OCI-LY7 (cell line): ENCODE measurements at regions not wholly inside any gene's neighbourhood (a gene's known extent, or its start where the extent isn't known, plus 50 kb on each side); places are given as distances from the start of the nearest gene placed in this dataset.
"Not testable (repeated sequence)": the region's sequence is repeated elsewhere in the genome, so short reads cannot be mapped to it uniquely, and the experiment has no call there.

Source experiments
- BruUV-seq: library from RNA; stranded (reverse); fragments of 400-500 nt; replicated peaks from 2 replicates; lab custom pipeline; 2021; lab: Mats Ljungman, UMichigan
- CTCF ChIA-PET: fragments of 300-600 bp; sonication (Branson Sonifier 250); formaldehyde crosslinking; loops from one replicate; lab custom pipeline; 2022; ENCODE audit warnings: antibody characterized with exemption; ENCODE audit not compliant: unreplicated experiment; lab: Charles Lee
- POLR2A ChIA-PET: fragments of 300-600 bp; sonication (Branson Sonifier 250); formaldehyde crosslinking; loops from one replicate; lab custom pipeline; 2022; ENCODE audit warnings: antibody characterized with exemption; lab: Charles Lee
- DNase-seq: peaks from one replicate; pipeline ENCODE4 v3.0.0-alpha.2; 2015; ENCODE audit warnings: low spot score
- H2AFZ ChIP-seq: fragments of 200-600 bp; sonication (generic), shearing (Covaris generic); 2 replicates; pipeline ENCODE4 v1.6.1; 2014; ENCODE audit warnings: mild to moderate bottlenecking, antibody characterized with exemption, low read length, moderate library complexity
- H3K27ac ChIP-seq: fragments of 200-600 bp; sonication (generic); 2 replicates; pipeline ENCODE4 v1.5.1; 2014; ENCODE audit warnings: mixed run types, low read depth, mild to moderate bottlenecking, moderate library complexity, low read length, inconsistent platforms; ENCODE audit not compliant: poor library complexity, severe bottlenecking
- H3K36me3 ChIP-seq: fragments of 200-600 bp; sonication (generic); 2 replicates; pipeline ENCODE4 v1.6.1; 2014; ENCODE audit warnings: mild to moderate bottlenecking, antibody characterized with exemption, low read length, moderate library complexity, mixed read lengths; ENCODE audit not compliant: insufficient read depth
- H3K4me1 ChIP-seq: fragments of 200-600 bp; sonication (generic); 2 replicates; pipeline ENCODE4 v1.5.1; 2014; ENCODE audit warnings: mild to moderate bottlenecking, low read length; ENCODE audit not compliant: insufficient read depth, poor library complexity, severe bottlenecking
- H3K4me2 ChIP-seq: fragments of 200-600 bp; sonication (generic); 2 replicates; pipeline ENCODE4 v1.6.1; 2014; ENCODE audit warnings: mild to moderate bottlenecking, low read length
- H3K4me3 ChIP-seq: fragments of 200-600 bp; sonication (generic); 2 replicates; pipeline ENCODE4 v1.5.1; 2014; ENCODE audit warnings: mild to moderate bottlenecking, low read depth, low read length; ENCODE audit not compliant: poor library complexity, severe bottlenecking
- H3K79me2 ChIP-seq: fragments of 200-600 bp; sonication (generic); 2 replicates; pipeline ENCODE4 v1.6.1; 2016; ENCODE audit warnings: low read depth, mild to moderate bottlenecking, low read length, moderate library complexity, mixed read lengths; ENCODE audit not compliant: insufficient read depth
- H3K9me2 ChIP-seq: fragments of 200-600 bp; sonication (generic); 2 replicates; pipeline ENCODE4 v1.6.1; 2016; ENCODE audit warnings: mild to moderate bottlenecking, low read length, mixed read lengths; ENCODE audit not compliant: insufficient read depth
- H3K9me3 ChIP-seq: fragments of 200-600 bp; sonication (generic); 2 replicates; pipeline ENCODE4 v1.6.1; 2014; ENCODE audit warnings: mild to moderate bottlenecking, mixed run types, low read length, mixed read lengths
- H4K20me1 ChIP-seq: fragments of 200-600 bp; sonication (generic); 2 replicates; pipeline ENCODE4 v1.6.1; 2014; ENCODE audit warnings: mild to moderate bottlenecking, antibody characterized with exemption, low read length, moderate library complexity, mixed read lengths; ENCODE audit not compliant: insufficient read depth
- CTCF ChIP-seq: fragments of 200-600 bp; sonication (generic); conservative IDR thresholded peaks from 2 replicates; pipeline ENCODE4 v1.5.1; 2014; ENCODE audit warnings: mild to moderate bottlenecking, antibody characterized with exemption, low read length, moderate library complexity, mixed read lengths
- EZH2phosphoT487 ChIP-seq: fragments of 200-600 bp; sonication (generic); IDR thresholded peaks from 2 replicates; pipeline ENCODE4 v1.6.1; 2018; ENCODE audit warnings: low read depth, borderline replicate concordance, mild to moderate bottlenecking, mixed run types, antibody characterized with exemption, low read length, moderate library complexity, mixed read lengths
- intact Hi-C: fragments of 100-400 bp; cut with micrococcal nuclease; formaldehyde crosslinking; loops from one replicate; pipeline ENCODE4 v1.10.0; 2022; ENCODE audit not compliant: unreplicated experiment

- H3K27ac ChIP-seq = no peak overlapping the region
- no peaks in the 10 kb centered on the region for H3K79me2 ChIP-seq
- H3K9me2 ChIP-seq = no peaks in the 10 kb centered on the region
- no peaks in the 10 kb centered on the region for H3K9me3 ChIP-seq
- intact Hi-C loops = no loop called here
- H2AFZ ChIP-seq = no peak overlapping the region
- DNase-seq = no peak
- BruUV-seq = no TSS peak
- H3K4me3 ChIP-seq = no peak overlapping the region
- POLR2A ChIA-PET = no interaction called here
- CTCF ChIA-PET = no interaction called here
- H3K4me1 ChIP-seq = no peaks in the 10 kb centered on the region
- H4K20me1 ChIP-seq = no peaks in the 10 kb centered on the region
- H3K4me2 ChIP-seq = no peak overlapping the region
- no peaks in the 10 kb centered on the region for H3K36me3 ChIP-seq
- TF ChIP-seq CTCF (no peak), EZH2phosphoT487 (no peak)
Measured at GRCh38 chr3:145448436-145448835, 712.5 kb downstream of the PLOD2 start.

- POLR2A ChIA-PET = interaction anchor here (0.7 kb wide), 1 partner anchor 850 kb away, joined by 3 read pairs; no protein-coding TSS in a partner anchor
- Histone ChIP-seq H3K4me2 (no peak overlapping the region), H3K9me2 (no peaks in the 10 kb centered on the region), H3K36me3 (no peaks in the 10 kb centered on the region), H3K4me1 (no peaks in the 10 kb centered on the region), H2AFZ (no peak overlapping the region), H3K79me2 (no peaks in the 10 kb centered on the region), H3K9me3 (no peaks in the 10 kb centered on the region), H3K27ac (no peak overlapping the region), H4K20me1 (no peaks in the 10 kb centered on the region), H3K4me3 (no peak overlapping the region)
- CTCF ChIA-PET = no interaction called here
- BruUV-seq = no TSS peak
- no peak for TF ChIP-seq EZH2phosphoT487
- TF ChIP-seq CTCF = no peak
- intact Hi-C loops = no loop called here
- DNase-seq = no peak
Measured at GRCh38 chr3:145450018-145450682, 710.8 kb downstream of the PLOD2 start.

GRCh38 chr3:145457825-145458552 lies 703.0 kb downstream of the PLOD2 start:
- Histone ChIP-seq H3K9me3 (no peaks in the 10 kb centered on the region), H3K79me2 (no peaks in the 10 kb centered on the region), H3K4me2 (no peak overlapping the region), H4K20me1 (no peaks in the 10 kb centered on the region), H3K36me3 (no peaks in the 10 kb centered on the region), H3K4me1 (no peaks in the 10 kb centered on the region), H2AFZ (no peak overlapping the region), H3K9me2 (no peaks in the 10 kb centered on the region), H3K27ac (no peak overlapping the region), H3K4me3 (no peak overlapping the region)
- POLR2A ChIA-PET = interaction anchor here (0.6 kb wide), 1 partner anchor 127 kb away, joined by 3 read pairs; no protein-coding TSS in a partner anchor
- no TSS peak for BruUV-seq
- intact Hi-C loops = no loop called here
- CTCF ChIA-PET = no interaction called here
- no peak for TF ChIP-seq CTCF
- no peak for TF ChIP-seq EZH2phosphoT487
- no peak for DNase-seq

GRCh38 chr3:145459681-145460080 lies 701.3 kb downstream of the PLOD2 start:
- H3K36me3 ChIP-seq, BruUV-seq, H3K27ac ChIP-seq, H3K4me3 ChIP-seq, POLR2A ChIA-PET, intact Hi-C loops, H3K79me2 ChIP-seq, H2AFZ ChIP-seq, CTCF ChIA-PET, H3K9me3 ChIP-seq, DNase-seq, H3K4me2 ChIP-seq, H3K9me2 ChIP-seq, H3K4me1 ChIP-seq, H4K20me1 ChIP-seq: not testable (repeated sequence)
